Inflammatory macrophage (primary cell): ENCODE measurements at regions not wholly inside any gene's neighbourhood (a gene's known extent, or its start where the extent isn't known, plus 50 kb on each side); places are given as distances from the start of the nearest gene placed in this dataset.
"Not testable (repeated sequence)": the region's sequence is repeated elsewhere in the genome, so short reads cannot be mapped to it uniquely, and the experiment has no call there.

Experiments used
- DNase-seq, 2 donors: peaks; one replicate each; pipeline ENCODE4 v3.0.0-alpha.2; 2020 to 2022

GRCh38 chr6:14770040-14770439, 475.8 kb upstream of the JARID2 start:
- DNase-seq, result no peak

GRCh38 chr6:14770572-14770971, 475.3 kb upstream of the JARID2 start:
- no peak for DNase-seq

GRCh38 chr6:14771016-14771415, 474.9 kb upstream of the JARID2 start:
- DNase-seq, result no peak

- no peak for DNase-seq
These were observed 473.7 kb upstream of the JARID2 start for GRCh38 chr6:14772188-14772587.

- DNase-seq, result no peak
These were observed 470.3 kb upstream of the JARID2 start for GRCh38 chr6:14775528-14775927.

- no peak for DNase-seq
These were observed 469.6 kb upstream of the JARID2 start for GRCh38 chr6:14776307-14776706.

- DNase-seq, result no peak
These were observed 463.9 kb upstream of the JARID2 start for GRCh38 chr6:14781772-14782525.

GRCh38 chr6:14782921-14783464, 462.9 kb upstream of the JARID2 start:
- DNase-seq, result not testable (repeated sequence)

GRCh38 chr6:14783594-14783993, 462.3 kb upstream of the JARID2 start:
- DNase-seq, result no peak

- no peak for DNase-seq
These were observed 461.0 kb upstream of the JARID2 start for GRCh38 chr6:14784596-14785492.

- no peak for DNase-seq
These were observed 460.4 kb upstream of the JARID2 start for GRCh38 chr6:14785493-14785790.

GRCh38 chr6:14786008-14786407, 459.9 kb upstream of the JARID2 start:
- no peak for DNase-seq

GRCh38 chr6:14786455-14786854, 459.4 kb upstream of the JARID2 start:
- no peak for DNase-seq

GRCh38 chr6:14787250-14787649, 458.6 kb upstream of the JARID2 start:
- DNase-seq, result no peak

- no peak for DNase-seq
These were observed 458.2 kb upstream of the JARID2 start for GRCh38 chr6:14787677-14788076.

GRCh38 chr6:14789996-14790395, 455.9 kb upstream of the JARID2 start:
- DNase-seq, result no peak

- DNase-seq, result no peak
These were observed 454.9 kb upstream of the JARID2 start for GRCh38 chr6:14790976-14791375.

GRCh38 chr6:14791526-14791925, 454.3 kb upstream of the JARID2 start:
- peak; percentile 25 to 44 for DNase-seq

- peak in 1 of 2 donors; percentile 40 for DNase-seq
These were observed 453.5 kb upstream of the JARID2 start for GRCh38 chr6:14792118-14792955.

GRCh38 chr6:14795451-14795850, 450.4 kb upstream of the JARID2 start:
- DNase-seq, result no peak

- no peak for DNase-seq
These were observed 448.7 kb upstream of the JARID2 start for GRCh38 chr6:14796974-14797762.
